ENCODE measurements at regions not wholly inside any gene's neighbourhood (a gene's known extent, or its start where the extent isn't known, plus 50 kb on each side); places are given as distances from the start of the nearest gene placed in this dataset.

GRCh38 chr6:150547502-150548222, 52.0 kb upstream of the PLEKHG1 start (continued):
- TF ChIP-seq DNMT1 (CRISPR knock-in tag; IDR thresholded peaks at IDR 0.05), result no peak
- TF ChIP-seq HOXA3 (CRISPR knock-in tag; IDR thresholded peaks at IDR 0.05), result no peak
- no peak for TF ChIP-seq GZF1 (CRISPR knock-in tag; IDR thresholded peaks at IDR 0.05)
- TF ChIP-seq HNRNPH1 (optimal IDR thresholded peaks at IDR 0.05; ENCODE audit: low read depth, low read length), result no peak
- TF ChIP-seq, protein P1, sequence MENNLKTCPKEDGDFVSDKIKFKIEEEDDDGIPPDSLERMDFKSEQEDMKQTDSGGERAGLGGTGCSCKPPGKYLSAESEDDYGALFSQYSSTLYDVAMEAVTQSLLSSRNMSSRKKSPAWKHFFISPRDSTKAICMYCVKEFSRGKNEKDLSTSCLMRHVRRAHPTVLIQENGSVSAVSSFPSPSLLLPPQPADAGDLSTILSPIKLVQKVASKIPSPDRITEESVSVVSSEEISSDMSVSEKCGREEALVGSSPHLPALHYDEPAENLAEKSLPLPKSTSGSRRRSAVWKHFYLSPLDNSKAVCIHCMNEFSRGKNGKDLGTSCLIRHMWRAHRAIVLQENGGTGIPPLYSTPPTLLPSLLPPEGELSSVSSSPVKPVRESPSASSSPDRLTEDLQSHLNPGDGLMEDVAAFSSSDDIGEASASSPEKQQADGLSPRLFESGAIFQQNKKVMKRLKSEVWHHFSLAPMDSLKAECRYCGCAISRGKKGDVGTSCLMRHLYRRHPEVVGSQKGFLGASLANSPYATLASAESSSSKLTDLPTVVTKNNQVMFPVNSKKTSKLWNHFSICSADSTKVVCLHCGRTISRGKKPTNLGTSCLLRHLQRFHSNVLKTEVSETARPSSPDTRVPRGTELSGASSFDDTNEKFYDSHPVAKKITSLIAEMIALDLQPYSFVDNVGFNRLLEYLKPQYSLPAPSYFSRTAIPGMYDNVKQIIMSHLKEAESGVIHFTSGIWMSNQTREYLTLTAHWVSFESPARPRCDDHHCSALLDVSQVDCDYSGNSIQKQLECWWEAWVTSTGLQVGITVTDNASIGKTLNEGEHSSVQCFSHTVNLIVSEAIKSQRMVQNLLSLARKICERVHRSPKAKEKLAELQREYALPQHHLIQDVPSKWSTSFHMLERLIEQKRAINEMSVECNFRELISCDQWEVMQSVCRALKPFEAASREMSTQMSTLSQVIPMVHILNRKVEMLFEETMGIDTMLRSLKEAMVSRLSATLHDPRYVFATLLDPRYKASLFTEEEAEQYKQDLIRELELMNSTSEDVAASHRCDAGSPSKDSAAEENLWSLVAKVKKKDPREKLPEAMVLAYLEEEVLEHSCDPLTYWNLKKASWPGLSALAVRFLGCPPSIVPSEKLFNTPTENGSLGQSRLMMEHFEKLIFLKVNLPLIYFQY (CRISPR knock-in tag; IDR thresholded peaks at IDR 0.05; ENCODE audit: borderline replicate concordance), result no peak
- TF ChIP-seq, protein P2, sequence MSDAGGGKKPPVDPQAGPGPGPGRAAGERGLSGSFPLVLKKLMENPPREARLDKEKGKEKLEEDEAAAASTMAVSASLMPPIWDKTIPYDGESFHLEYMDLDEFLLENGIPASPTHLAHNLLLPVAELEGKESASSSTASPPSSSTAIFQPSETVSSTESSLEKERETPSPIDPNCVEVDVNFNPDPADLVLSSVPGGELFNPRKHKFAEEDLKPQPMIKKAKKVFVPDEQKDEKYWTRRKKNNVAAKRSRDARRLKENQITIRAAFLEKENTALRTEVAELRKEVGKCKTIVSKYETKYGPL (CRISPR knock-in tag; IDR thresholded peaks at IDR 0.05), result no peak
- TF ChIP-seq, protein P3, sequence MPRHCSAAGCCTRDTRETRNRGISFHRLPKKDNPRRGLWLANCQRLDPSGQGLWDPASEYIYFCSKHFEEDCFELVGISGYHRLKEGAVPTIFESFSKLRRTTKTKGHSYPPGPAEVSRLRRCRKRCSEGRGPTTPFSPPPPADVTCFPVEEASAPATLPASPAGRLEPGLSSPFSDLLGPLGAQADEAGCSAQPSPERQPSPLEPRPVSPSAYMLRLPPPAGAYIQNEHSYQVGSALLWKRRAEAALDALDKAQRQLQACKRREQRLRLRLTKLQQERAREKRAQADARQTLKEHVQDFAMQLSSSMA (CRISPR knock-in tag; IDR thresholded peaks at IDR 0.05), result no peak
- TF ChIP-seq GATAD2A (CRISPR knock-in tag; IDR thresholded peaks at IDR 0.05), result no peak
- TF ChIP-seq MXD4 (CRISPR knock-in tag; IDR thresholded peaks at IDR 0.05), result no peak
- no peak for TF ChIP-seq GTF2F1 (IDR thresholded peaks at IDR 0.05; ENCODE audit: low read length)
- no peak for TF ChIP-seq HNRNPK (IDR thresholded peaks at IDR 0.05; ENCODE audit: low read depth, low read length, poor library complexity, severe bottlenecking)
- no peak for TF ChIP-seq ZKSCAN8 (CRISPR knock-in tag; IDR thresholded peaks at IDR 0.05; ENCODE audit: borderline replicate concordance)
- TF ChIP-seq NFRKB (IDR thresholded peaks at IDR 0.05), result no peak
- no peak for TF ChIP-seq LCORL (IDR thresholded peaks at IDR 0.05)
- no peak for TF ChIP-seq LCORL (CRISPR knock-in tag; IDR thresholded peaks at IDR 0.05)
- peak; percentile 23; the same call in 1 of the 2 replicates for TF ChIP-seq ZNF788 (CRISPR knock-in tag; IDR thresholded peaks at IDR 0.05; ENCODE audit: borderline replicate concordance)
- TF ChIP-seq ZNF605 (CRISPR knock-in tag; IDR thresholded peaks at IDR 0.05), result 0 out of 2 replicates have a peak, but pooled peaks have one; percentile 45
- TF ChIP-seq, protein P4, sequence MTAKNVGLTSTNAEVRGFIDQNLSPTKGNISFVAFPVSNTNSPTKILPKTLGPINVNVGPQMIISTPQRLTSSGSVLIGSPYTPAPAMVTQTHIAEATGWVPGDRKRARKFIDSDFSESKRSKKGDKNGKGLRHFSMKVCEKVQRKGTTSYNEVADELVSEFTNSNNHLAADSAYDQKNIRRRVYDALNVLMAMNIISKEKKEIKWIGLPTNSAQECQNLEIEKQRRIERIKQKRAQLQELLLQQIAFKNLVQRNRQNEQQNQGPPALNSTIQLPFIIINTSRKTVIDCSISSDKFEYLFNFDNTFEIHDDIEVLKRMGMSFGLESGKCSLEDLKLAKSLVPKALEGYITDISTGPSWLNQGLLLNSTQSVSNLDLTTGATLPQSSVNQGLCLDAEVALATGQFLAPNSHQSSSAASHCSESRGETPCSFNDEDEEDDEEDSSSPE (CRISPR knock-in tag; IDR thresholded peaks at IDR 0.05), result no peak
- TF ChIP-seq ZNF276 (CRISPR knock-in tag; IDR thresholded peaks at IDR 0.05; ENCODE audit: low read depth), result no peak
- no peak for TF ChIP-seq ZNF121 (CRISPR knock-in tag; IDR thresholded peaks at IDR 0.05)
- TF ChIP-seq PAWR (CRISPR knock-in tag; IDR thresholded peaks at IDR 0.05; ENCODE audit: borderline replicate concordance), result no peak
- no peak for TF ChIP-seq SOX6 (IDR thresholded peaks at IDR 0.05)
- peak; percentile 9; the same call in 1 of the 2 replicates for TF ChIP-seq SOX6 (CRISPR knock-in tag; IDR thresholded peaks at IDR 0.05)
- no peak for TF ChIP-seq ZEB1 (IDR thresholded peaks at IDR 0.05; ENCODE audit: insufficient replicate concordance, low read depth)

Measured in HepG2 (cell line).